ENCODE measurements at regions not wholly inside any gene's neighbourhood (a gene's known extent, or its start where the extent isn't known, plus 50 kb on each side); places are given as distances from the start of the nearest gene placed in this dataset.

GRCh38 chr15:81751256-81751655 is 294.6 kb downstream of the MEX3B start:
- Histone ChIP-seq H3K4me3 (no peak overlapping the region), H3K9me3 (ENCODE audit: low read depth) (no peaks in the 10 kb centered on the region), H3K27ac (no peak overlapping the region), H3K4me1 (ENCODE audit: low read depth) (peaks cover 7% of the 10 kb centered on the region), H3K36me3 (no peaks in the 10 kb centered on the region), H3K27me3 (no peaks in the 10 kb centered on the region)
- DNase-seq (ENCODE audit: low read depth in 1 of 2, low spot score in 1 of 2) = no peak
- TF ChIP-seq CTCF (IDR thresholded peaks at IDR 0.05; ENCODE audit: low read depth, low read length) = no peak

GRCh38 chr15:81749716-81750375 is 296.0 kb downstream of the MEX3B start:
- TF ChIP-seq CTCF (IDR thresholded peaks at IDR 0.05; ENCODE audit: low read depth, low read length) = no peak
- H3K27me3 ChIP-seq = no peaks in the 10 kb centered on the region
- H3K4me1 ChIP-seq (ENCODE audit: low read depth) = peaks cover 7% of the 10 kb centered on the region
- peak in 1 of 2 donors; percentile 10 for DNase-seq (ENCODE audit: low read depth in 1 of 2, low spot score in 1 of 2)
- no peak overlapping the region for H3K4me3 ChIP-seq
- H3K36me3 ChIP-seq = no peaks in the 10 kb centered on the region
- H3K27ac ChIP-seq = no peak overlapping the region
- no peaks in the 10 kb centered on the region for H3K9me3 ChIP-seq (ENCODE audit: low read depth)

GRCh38 chr15:81747482-81747881 is 298.3 kb downstream of the MEX3B start:
- Histone ChIP-seq H3K4me1 (ENCODE audit: low read depth) (peaks cover 6% of the 10 kb centered on the region), H3K27me3 (no peaks in the 10 kb centered on the region), H3K9me3 (ENCODE audit: low read depth) (no peaks in the 10 kb centered on the region), H3K27ac (no peak overlapping the region), H3K36me3 (no peaks in the 10 kb centered on the region), H3K4me3 (no peak overlapping the region)
- no peak for DNase-seq (ENCODE audit: low read depth in 1 of 2, low spot score in 1 of 2)
- no peak for TF ChIP-seq CTCF (IDR thresholded peaks at IDR 0.05; ENCODE audit: low read depth, low read length)

- no peaks in the 10 kb centered on the region for H3K9me3 ChIP-seq (ENCODE audit: low read depth)
- peaks cover 1% of the 10 kb centered on the region for H3K4me1 ChIP-seq (ENCODE audit: low read depth)
- no peak overlapping the region for H3K27ac ChIP-seq
- DNase-seq (ENCODE audit: low read depth in 1 of 2, low spot score in 1 of 2) = no peak
- no peak for TF ChIP-seq CTCF (IDR thresholded peaks at IDR 0.05; ENCODE audit: low read depth, low read length)
- H3K27me3 ChIP-seq = no peaks in the 10 kb centered on the region
- no peaks in the 10 kb centered on the region for H3K36me3 ChIP-seq
- H3K4me3 ChIP-seq = no peak overlapping the region
Measured at GRCh38 chr15:81747026-81747425, 298.8 kb downstream of the MEX3B start.

GRCh38 chr15:81744364-81744763 is 301.5 kb downstream of the MEX3B start:
- no peak for DNase-seq (ENCODE audit: low read depth in 1 of 2, low spot score in 1 of 2)
- H3K27me3 ChIP-seq = no peaks in the 10 kb centered on the region
- H3K36me3 ChIP-seq = no peaks in the 10 kb centered on the region
- H3K4me3 ChIP-seq = no peak overlapping the region
- H3K27ac ChIP-seq = no peak overlapping the region
- TF ChIP-seq CTCF (IDR thresholded peaks at IDR 0.05; ENCODE audit: low read depth, low read length) = no peak
- H3K4me1 ChIP-seq (ENCODE audit: low read depth) = no peaks in the 10 kb centered on the region
- no peaks in the 10 kb centered on the region for H3K9me3 ChIP-seq (ENCODE audit: low read depth)

Measured in cardiac muscle cell (in vitro differentiated cells and primary cell).